ENCODE measurements at regions not wholly inside any gene's neighbourhood (a gene's known extent, or its start where the extent isn't known, plus 50 kb on each side); places are given as distances from the start of the nearest gene placed in this dataset.
"Not testable (repeated sequence)": the region's sequence is repeated elsewhere in the genome, so short reads cannot be mapped to it uniquely, and the experiment has no call there.

- RAD21 ChIA-PET (ENCODE audit: unreplicated experiment); DNase-seq (ENCODE audit: low read depth, low spot score); H4K20me1 ChIP-seq (ENCODE audit: control insufficient read depth, insufficient read depth); H3K4me3 ChIP-seq; POLR2A ChIA-PET; H3K36me3 ChIP-seq (ENCODE audit: control insufficient read depth in 2 of 2, insufficient read depth in 2 of 2, low read length in 1 of 2); H3K4me1 ChIP-seq (ENCODE audit: control insufficient read depth, insufficient read depth, low read length); SMC1A ChIA-PET (ENCODE audit: uncharacterized antibody, unreplicated experiment); intact Hi-C loops (cut with micrococcal nuclease; ENCODE audit: unreplicated experiment); H3K27me3 ChIP-seq (replicated peaks in 1 of 2; ENCODE audit: control insufficient read depth in 2 of 2, insufficient read depth in 2 of 2, low read length in 1 of 2); H2AFZ ChIP-seq (ENCODE audit: control insufficient read depth, low read depth, low read length); ATAC-seq; CTCF ChIA-PET; H3K27ac ChIP-seq (ENCODE audit: control insufficient read depth, insufficient read depth); in situ Hi-C loops (cut with MboI); BruUV-seq (replicated peaks); H3K9ac ChIP-seq (ENCODE audit: control insufficient read depth, insufficient read depth, low read length); H3K9me3 ChIP-seq (replicated peaks; ENCODE audit: control insufficient read depth, insufficient read depth, low read length); H3K79me2 ChIP-seq (ENCODE audit: control insufficient read depth, insufficient read depth, low read length); H3K4me2 ChIP-seq (ENCODE audit: control insufficient read depth, insufficient read depth): not testable (repeated sequence)
- WGBS (ENCODE audit: insufficient coverage, insufficient replicate concordance, low lambda C conversion rate, missing lambda C conversion rate), result no CpG with 5 or more reads among the region's 2 CpGs
- peak; percentile 77 for FAIRE-seq
Measured at GRCh38 chr1:83383107-83383506, 615.8 kb downstream of the TTLL7 start.

GRCh38 chr1:83373018-83373417, 625.9 kb downstream of the TTLL7 start:
- SMC1A ChIA-PET (ENCODE audit: uncharacterized antibody, unreplicated experiment); H3K79me2 ChIP-seq (ENCODE audit: control insufficient read depth, insufficient read depth, low read length); intact Hi-C loops (cut with micrococcal nuclease; ENCODE audit: unreplicated experiment); DNase-seq (ENCODE audit: low read depth, low spot score); H2AFZ ChIP-seq (ENCODE audit: control insufficient read depth, low read depth, low read length); H3K4me3 ChIP-seq; H3K27me3 ChIP-seq (replicated peaks in 1 of 2; ENCODE audit: control insufficient read depth in 2 of 2, insufficient read depth in 2 of 2, low read length in 1 of 2); CTCF ChIA-PET; H3K9me3 ChIP-seq (replicated peaks; ENCODE audit: control insufficient read depth, insufficient read depth, low read length); BruUV-seq (replicated peaks); H3K9ac ChIP-seq (ENCODE audit: control insufficient read depth, insufficient read depth, low read length); H3K4me1 ChIP-seq (ENCODE audit: control insufficient read depth, insufficient read depth, low read length); ATAC-seq; H3K4me2 ChIP-seq (ENCODE audit: control insufficient read depth, insufficient read depth); H3K36me3 ChIP-seq (ENCODE audit: control insufficient read depth in 2 of 2, insufficient read depth in 2 of 2, low read length in 1 of 2); H4K20me1 ChIP-seq (ENCODE audit: control insufficient read depth, insufficient read depth); FAIRE-seq; in situ Hi-C loops (cut with MboI); POLR2A ChIA-PET; H3K27ac ChIP-seq (ENCODE audit: control insufficient read depth, insufficient read depth); RAD21 ChIA-PET (ENCODE audit: unreplicated experiment): not testable (repeated sequence)
- 0% methylated on average over 1 of the region's 1 CpG for WGBS (ENCODE audit: insufficient coverage, insufficient replicate concordance, low lambda C conversion rate, missing lambda C conversion rate)

GRCh38 chr1:83369853-83370252, 629.1 kb downstream of the TTLL7 start:
- SMC1A ChIA-PET (ENCODE audit: uncharacterized antibody, unreplicated experiment); H3K36me3 ChIP-seq (ENCODE audit: control insufficient read depth in 2 of 2, insufficient read depth in 2 of 2, low read length in 1 of 2); H4K20me1 ChIP-seq (ENCODE audit: control insufficient read depth, insufficient read depth); DNase-seq (ENCODE audit: low read depth, low spot score); H3K4me2 ChIP-seq (ENCODE audit: control insufficient read depth, insufficient read depth); ATAC-seq; H3K4me3 ChIP-seq; intact Hi-C loops (cut with micrococcal nuclease; ENCODE audit: unreplicated experiment); H3K9me3 ChIP-seq (replicated peaks; ENCODE audit: control insufficient read depth, insufficient read depth, low read length); POLR2A ChIA-PET; RAD21 ChIA-PET (ENCODE audit: unreplicated experiment); FAIRE-seq; in situ Hi-C loops (cut with MboI); CTCF ChIA-PET; H2AFZ ChIP-seq (ENCODE audit: control insufficient read depth, low read depth, low read length); H3K4me1 ChIP-seq (ENCODE audit: control insufficient read depth, insufficient read depth, low read length); H3K27ac ChIP-seq (ENCODE audit: control insufficient read depth, insufficient read depth); H3K27me3 ChIP-seq (replicated peaks in 1 of 2; ENCODE audit: control insufficient read depth in 2 of 2, insufficient read depth in 2 of 2, low read length in 1 of 2); H3K9ac ChIP-seq (ENCODE audit: control insufficient read depth, insufficient read depth, low read length); BruUV-seq (replicated peaks); H3K79me2 ChIP-seq (ENCODE audit: control insufficient read depth, insufficient read depth, low read length): not testable (repeated sequence)
- WGBS (ENCODE audit: insufficient coverage, insufficient replicate concordance, low lambda C conversion rate, missing lambda C conversion rate), result 59% methylated on average over 3 of the region's 3 CpGs

GRCh38 chr1:83365320-83365719, 633.6 kb downstream of the TTLL7 start:
- H4K20me1 ChIP-seq (ENCODE audit: control insufficient read depth, insufficient read depth); H3K9ac ChIP-seq (ENCODE audit: control insufficient read depth, insufficient read depth, low read length); SMC1A ChIA-PET (ENCODE audit: uncharacterized antibody, unreplicated experiment); intact Hi-C loops (cut with micrococcal nuclease; ENCODE audit: unreplicated experiment); FAIRE-seq; H3K4me3 ChIP-seq; H2AFZ ChIP-seq (ENCODE audit: control insufficient read depth, low read depth, low read length); H3K27ac ChIP-seq (ENCODE audit: control insufficient read depth, insufficient read depth); H3K36me3 ChIP-seq (ENCODE audit: control insufficient read depth in 2 of 2, insufficient read depth in 2 of 2, low read length in 1 of 2); H3K27me3 ChIP-seq (replicated peaks in 1 of 2; ENCODE audit: control insufficient read depth in 2 of 2, insufficient read depth in 2 of 2, low read length in 1 of 2); H3K4me1 ChIP-seq (ENCODE audit: control insufficient read depth, insufficient read depth, low read length); H3K79me2 ChIP-seq (ENCODE audit: control insufficient read depth, insufficient read depth, low read length); RAD21 ChIA-PET (ENCODE audit: unreplicated experiment); POLR2A ChIA-PET; BruUV-seq (replicated peaks); H3K9me3 ChIP-seq (replicated peaks; ENCODE audit: control insufficient read depth, insufficient read depth, low read length); DNase-seq (ENCODE audit: low read depth, low spot score); CTCF ChIA-PET; in situ Hi-C loops (cut with MboI); ATAC-seq; H3K4me2 ChIP-seq (ENCODE audit: control insufficient read depth, insufficient read depth): not testable (repeated sequence)
- WGBS (ENCODE audit: insufficient coverage, insufficient replicate concordance, low lambda C conversion rate, missing lambda C conversion rate), result 50% methylated on average over 2 of the region's 2 CpGs
